Activated T-helper 2 cell treated with anti-CD3 and anti-CD28 coated beads, Interferon-gamma antibody, Interleukin-2, Interleukin-4, amounts not matched to agents 10 μg/mL and 5 μg/mL and 100 μg/mL, durations not matched to agents 14 hours and 24 hours and 36 hours (primary cell): ENCODE measurements at regions not wholly inside any gene's neighbourhood (a gene's known extent, or its start where the extent isn't known, plus 50 kb on each side); places are given as distances from the start of the nearest gene placed in this dataset.

Experiments
- DNase-seq: peaks from one replicate; pipeline ENCODE4 v3.0.0; 2021; ENCODE audit warnings: low spot score
- H3K27ac Mint-ChIP-seq: one replicate; pipeline ENCODE4 v1.8.0; 2021; ENCODE audit warnings: mixed read lengths
- H3K27me3 Mint-ChIP-seq: one replicate; pipeline ENCODE4 v1.8.0; 2021; ENCODE audit warnings: low read depth, mixed read lengths
- H3K36me3 Mint-ChIP-seq: one replicate; pipeline ENCODE4 v1.8.0; 2021; ENCODE audit warnings: low read depth, mixed read lengths
- H3K4me1 Mint-ChIP-seq: one replicate; pipeline ENCODE4 v1.8.0; 2021; ENCODE audit warnings: low read depth, mixed read lengths
- H3K4me3 Mint-ChIP-seq: one replicate; pipeline ENCODE4 v1.8.0; 2021; ENCODE audit warnings: low read depth, mild to moderate bottlenecking, moderate library complexity, mixed read lengths
- H3K9me3 Mint-ChIP-seq: one replicate; pipeline ENCODE4 v1.8.0; 2021; ENCODE audit warnings: mixed read lengths
- intact Hi-C: fragments of 100-400 bp; cut with micrococcal nuclease; formaldehyde crosslinking; loops from one replicate; pipeline ENCODE4 v1.15.1; 2023

- Mint-ChIP-seq H3K4me1 (no peaks in the 10 kb centered on the region), H3K27ac (no peak overlapping the region), H3K9me3 (peaks cover 14% of the 10 kb centered on the region), H3K27me3 (no peaks in the 10 kb centered on the region), H3K36me3 (no peaks in the 10 kb centered on the region), H3K4me3 (no peak overlapping the region)
- intact Hi-C loops, result no loop called here
- DNase-seq, result no peak
These were observed 938.0 kb upstream of the FLRT2 start for GRCh38 chr14:84591827-84592445.

DNA sequence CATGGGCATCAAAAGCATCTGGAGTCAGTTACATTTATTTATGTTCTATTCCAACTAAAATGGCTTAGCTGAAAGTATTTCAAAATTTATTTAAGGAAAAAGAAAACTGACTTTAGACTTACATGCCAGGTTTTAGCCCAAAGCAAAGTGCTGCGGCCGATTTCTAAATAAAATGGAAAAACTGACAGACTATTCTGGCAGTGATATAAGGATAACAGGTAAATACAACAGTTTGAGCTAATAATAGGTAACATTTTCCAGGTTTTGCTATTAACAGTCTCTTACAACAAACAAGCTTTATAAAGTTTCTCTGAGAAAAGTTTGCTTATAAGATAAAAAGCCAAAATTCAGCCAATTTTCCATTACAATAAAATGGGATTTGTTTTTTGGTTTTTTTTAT lies 937.2 kb upstream of the FLRT2 start:
- Mint-ChIP-seq H3K27ac (no peak overlapping the region), H3K27me3 (no peaks in the 10 kb centered on the region), H3K36me3 (no peaks in the 10 kb centered on the region), H3K9me3 (peaks cover 14% of the 10 kb centered on the region), H3K4me1 (no peaks in the 10 kb centered on the region), H3K4me3 (no peak overlapping the region)
- intact Hi-C loops, result no loop called here
- DNase-seq, result no peak

GRCh38 chr14:84610086-84610485 lies 919.9 kb upstream of the FLRT2 start:
- intact Hi-C loops, result no loop called here
- no peak overlapping the region for H3K4me3 Mint-ChIP-seq
- H3K9me3 Mint-ChIP-seq, result peaks cover 14% of the 10 kb centered on the region
- no peak overlapping the region for H3K27ac Mint-ChIP-seq
- H3K4me1 Mint-ChIP-seq, result no peaks in the 10 kb centered on the region
- H3K27me3 Mint-ChIP-seq, result no peaks in the 10 kb centered on the region
- no peaks in the 10 kb centered on the region for H3K36me3 Mint-ChIP-seq
- no peak for DNase-seq

DNA sequence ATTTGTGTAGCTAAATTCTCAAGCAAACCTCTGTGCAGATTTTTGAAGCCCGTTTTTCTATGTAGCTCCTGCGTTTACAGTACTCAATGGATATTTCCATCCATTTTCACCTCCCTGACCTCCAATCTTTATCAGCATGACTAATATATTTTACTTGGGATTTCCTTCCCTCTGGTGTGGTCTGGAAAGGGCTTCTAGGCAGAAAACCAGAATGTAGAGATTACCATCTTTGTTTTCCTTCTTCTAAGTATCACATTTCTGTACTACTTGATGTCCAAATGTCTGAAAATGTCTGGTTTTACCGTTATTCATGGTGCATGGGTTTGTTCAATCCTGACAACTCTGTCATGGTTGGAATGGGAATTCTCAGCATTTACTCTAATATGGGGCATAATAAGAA lies 907.6 kb upstream of the FLRT2 start:
- DNase-seq, result no peak
- Mint-ChIP-seq H3K27me3 (no peaks in the 10 kb centered on the region), H3K4me1 (no peaks in the 10 kb centered on the region), H3K27ac (no peak overlapping the region), H3K4me3 (no peak overlapping the region), H3K36me3 (no peaks in the 10 kb centered on the region), H3K9me3 (peaks cover 5% of the 10 kb centered on the region)
- intact Hi-C loops, result no loop called here

DNA sequence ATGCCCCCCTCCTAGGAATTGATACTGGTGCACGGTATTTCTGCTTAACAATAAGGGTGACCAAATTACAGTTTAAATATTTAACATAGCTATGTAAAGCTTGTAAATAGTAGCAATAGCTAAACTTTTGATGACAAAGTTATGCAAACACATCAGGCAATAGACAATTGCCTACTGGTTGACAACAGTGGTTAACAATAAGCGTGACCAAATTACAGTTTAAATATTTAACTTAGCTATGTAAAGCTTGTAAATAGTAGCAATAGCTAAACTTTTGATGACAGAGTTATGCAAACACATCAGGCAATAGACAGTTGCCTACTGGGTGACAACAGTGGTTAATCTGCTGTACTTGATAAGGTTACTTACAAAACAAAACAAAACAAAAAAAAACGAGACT lies 886.5 kb upstream of the FLRT2 start:
- H3K4me3 Mint-ChIP-seq, result no peak overlapping the region
- H3K36me3 Mint-ChIP-seq, result no peaks in the 10 kb centered on the region
- no peaks in the 10 kb centered on the region for H3K27me3 Mint-ChIP-seq
- no peaks in the 10 kb centered on the region for H3K4me1 Mint-ChIP-seq
- no peak for DNase-seq
- H3K9me3 Mint-ChIP-seq, result peaks cover 19% of the 10 kb centered on the region
- intact Hi-C loops, result no loop called here
- H3K27ac Mint-ChIP-seq, result no peak overlapping the region

- H3K36me3 Mint-ChIP-seq, result no peaks in the 10 kb centered on the region
- intact Hi-C loops, result no loop called here
- no peak overlapping the region for H3K4me3 Mint-ChIP-seq
- H3K27ac Mint-ChIP-seq, result no peak overlapping the region
- H3K9me3 Mint-ChIP-seq, result peaks cover 13% of the 10 kb centered on the region
- H3K4me1 Mint-ChIP-seq, result no peaks in the 10 kb centered on the region
- no peaks in the 10 kb centered on the region for H3K27me3 Mint-ChIP-seq
- no peak for DNase-seq
These were observed 883.0 kb upstream of the FLRT2 start for GRCh38 chr14:84646786-84647500.

- Mint-ChIP-seq H3K36me3 (no peaks in the 10 kb centered on the region), H3K4me1 (no peaks in the 10 kb centered on the region), H3K27me3 (no peaks in the 10 kb centered on the region), H3K27ac (no peak overlapping the region), H3K9me3 (peaks cover 46% of the 10 kb centered on the region), H3K4me3 (no peak overlapping the region)
- intact Hi-C loops, result no loop called here
- DNase-seq, result no peak
These were observed 874.9 kb upstream of the FLRT2 start for GRCh38 chr14:84655014-84655413.

- H3K4me3 Mint-ChIP-seq, result no peak overlapping the region
- no peaks in the 10 kb centered on the region for H3K36me3 Mint-ChIP-seq
- no peak for DNase-seq
- intact Hi-C loops, result no loop called here
- no peaks in the 10 kb centered on the region for H3K27me3 Mint-ChIP-seq
- H3K4me1 Mint-ChIP-seq, result no peaks in the 10 kb centered on the region
- no peak overlapping the region for H3K27ac Mint-ChIP-seq
- peaks cover 43% of the 10 kb centered on the region for H3K9me3 Mint-ChIP-seq
These were observed 872.0 kb upstream of the FLRT2 start for GRCh38 chr14:84657911-84658310.

DNA sequence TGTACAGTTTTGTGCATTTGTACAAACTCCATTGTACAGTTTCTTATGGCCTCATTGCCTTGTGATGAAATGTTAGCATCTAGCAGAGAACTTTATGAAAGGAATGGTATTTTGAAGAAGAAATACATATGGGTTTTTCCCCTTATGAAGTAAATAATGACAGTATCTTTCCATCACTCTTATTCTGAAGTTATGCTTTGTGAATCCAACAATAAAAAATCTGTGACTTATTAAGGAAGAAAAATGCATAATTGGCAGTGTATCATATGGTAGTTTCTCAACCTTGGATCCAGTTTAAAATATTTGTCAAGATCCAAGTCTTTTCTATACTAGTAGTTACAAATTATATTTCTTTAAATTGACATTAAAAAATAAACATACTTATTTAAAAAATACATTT lies 859.1 kb upstream of the FLRT2 start:
- Mint-ChIP-seq H3K27me3 (no peaks in the 10 kb centered on the region), H3K36me3 (no peaks in the 10 kb centered on the region), H3K4me3 (no peak overlapping the region), H3K9me3 (peaks cover 18% of the 10 kb centered on the region), H3K4me1 (no peaks in the 10 kb centered on the region), H3K27ac (no peak overlapping the region)
- DNase-seq, result no peak
- intact Hi-C loops, result no loop called here

DNA sequence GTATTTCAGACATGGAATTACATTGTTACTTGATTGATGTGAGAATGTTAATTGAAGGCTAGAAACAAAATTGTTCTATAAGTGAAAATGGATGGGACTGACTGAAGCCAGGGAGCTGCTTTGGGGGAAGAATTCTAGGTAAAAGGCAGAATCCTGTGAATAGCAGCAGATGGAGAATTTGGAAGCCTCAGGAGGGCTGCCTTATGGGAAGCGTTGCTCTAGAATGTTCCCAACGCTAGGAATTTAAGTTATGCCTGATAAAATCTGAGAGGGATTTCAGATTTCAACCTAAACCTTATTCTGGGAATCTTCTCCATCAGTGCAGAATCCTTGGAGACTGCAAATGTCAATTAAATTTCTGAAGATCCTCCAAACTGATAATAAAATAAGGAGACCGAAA lies 858.2 kb upstream of the FLRT2 start:
- no peak overlapping the region for H3K27ac Mint-ChIP-seq
- no peaks in the 10 kb centered on the region for H3K4me1 Mint-ChIP-seq
- no peaks in the 10 kb centered on the region for H3K27me3 Mint-ChIP-seq
- intact Hi-C loops, result no loop called here
- DNase-seq, result no peak
- H3K9me3 Mint-ChIP-seq, result peaks cover 18% of the 10 kb centered on the region
- no peaks in the 10 kb centered on the region for H3K36me3 Mint-ChIP-seq
- no peak overlapping the region for H3K4me3 Mint-ChIP-seq

- H3K36me3 Mint-ChIP-seq, result no peaks in the 10 kb centered on the region
- H3K4me1 Mint-ChIP-seq, result no peaks in the 10 kb centered on the region
- H3K4me3 Mint-ChIP-seq, result no peak overlapping the region
- no peak for DNase-seq
- no peaks in the 10 kb centered on the region for H3K27me3 Mint-ChIP-seq
- peaks cover 15% of the 10 kb centered on the region for H3K9me3 Mint-ChIP-seq
- no peak overlapping the region for H3K27ac Mint-ChIP-seq
- intact Hi-C loops, result no loop called here
These were observed 855.3 kb upstream of the FLRT2 start for GRCh38 chr14:84674636-84675035.

DNA sequence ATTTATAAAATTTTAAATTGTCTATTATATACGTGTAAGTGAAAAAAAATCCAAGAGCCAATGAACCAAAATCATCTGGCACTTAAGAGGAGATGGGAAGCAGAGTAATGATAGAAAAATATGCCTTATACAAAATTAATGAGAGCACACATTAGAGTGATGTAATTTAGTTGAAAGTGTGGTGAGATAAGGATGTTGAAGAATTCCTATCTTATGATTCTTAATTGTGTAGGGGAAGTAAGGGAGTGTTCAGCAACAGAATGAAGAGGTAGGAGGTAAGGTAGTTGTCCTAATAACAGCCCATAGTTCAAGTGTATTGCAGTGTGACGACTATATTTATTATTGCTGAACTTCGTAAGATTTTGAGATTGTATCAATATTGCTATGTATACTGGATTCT lies 843.4 kb upstream of the FLRT2 start:
- H3K36me3 Mint-ChIP-seq, result no peaks in the 10 kb centered on the region
- H3K27ac Mint-ChIP-seq, result no peak overlapping the region
- no peaks in the 10 kb centered on the region for H3K4me1 Mint-ChIP-seq
- no peak overlapping the region for H3K4me3 Mint-ChIP-seq
- intact Hi-C loops, result no loop called here
- peaks cover 32% of the 10 kb centered on the region for H3K9me3 Mint-ChIP-seq
- no peak for DNase-seq
- no peaks in the 10 kb centered on the region for H3K27me3 Mint-ChIP-seq

GRCh38 chr14:84688297-84689025 lies 841.5 kb upstream of the FLRT2 start:
- intact Hi-C loops, result no loop called here
- no peaks in the 10 kb centered on the region for H3K4me1 Mint-ChIP-seq
- no peak for DNase-seq
- H3K36me3 Mint-ChIP-seq, result no peaks in the 10 kb centered on the region
- no peak overlapping the region for H3K4me3 Mint-ChIP-seq
- no peak overlapping the region for H3K27ac Mint-ChIP-seq
- peaks cover 21% of the 10 kb centered on the region for H3K9me3 Mint-ChIP-seq
- H3K27me3 Mint-ChIP-seq, result no peaks in the 10 kb centered on the region
